HEK293T (cell line): ENCODE measurements at regions not wholly inside any gene's neighbourhood (a gene's known extent, or its start where the extent isn't known, plus 50 kb on each side); places are given as distances from the start of the nearest gene placed in this dataset.

Experiments
- ARNT ChIP-seq: fragments of 450-650 bp; IDR thresholded peaks from 2 replicates; pipeline ENCODE4 v1.6.1; 2017; ENCODE audit warnings: mild to moderate bottlenecking
- BHLHE40 ChIP-seq: fragments of 450-650 bp; IDR thresholded peaks from 2 replicates; pipeline ENCODE4 v1.6.1; 2016; ENCODE audit warnings: mild to moderate bottlenecking, moderate library complexity, borderline replicate concordance
- CTBP1 ChIP-seq: fragments of 450-650 bp; IDR thresholded peaks from 2 replicates; pipeline ENCODE4 v1.6.1; 2016; ENCODE audit warnings: borderline replicate concordance
- ELF4 ChIP-seq: fragments of 450-650 bp; IDR thresholded peaks from 2 replicates; pipeline ENCODE4 v1.6.1; 2017; ENCODE audit warnings: antibody characterized with exemption
- FOXA1 ChIP-seq: fragments of 450-650 bp; IDR thresholded peaks from 2 replicates; pipeline ENCODE4 v1.6.1; 2016; ENCODE audit warnings: mild to moderate bottlenecking
- FOXM1 ChIP-seq: fragments of 450-650 bp; IDR thresholded peaks from 2 replicates; pipeline ENCODE4 v1.6.1; 2017; ENCODE audit warnings: mild to moderate bottlenecking, borderline replicate concordance
- NFRKB ChIP-seq: fragments of 450-650 bp; IDR thresholded peaks from 2 replicates; pipeline ENCODE4 v1.6.1; 2016; ENCODE audit warnings: mild to moderate bottlenecking, moderate library complexity
- TARDBP ChIP-seq: fragments of 450-650 bp; IDR thresholded peaks from 2 replicates; pipeline ENCODE4 v1.6.1; 2016
- ZNF384 ChIP-seq: fragments of 450-650 bp; IDR thresholded peaks from 2 replicates; pipeline ENCODE4 v1.6.1; 2016

DNA sequence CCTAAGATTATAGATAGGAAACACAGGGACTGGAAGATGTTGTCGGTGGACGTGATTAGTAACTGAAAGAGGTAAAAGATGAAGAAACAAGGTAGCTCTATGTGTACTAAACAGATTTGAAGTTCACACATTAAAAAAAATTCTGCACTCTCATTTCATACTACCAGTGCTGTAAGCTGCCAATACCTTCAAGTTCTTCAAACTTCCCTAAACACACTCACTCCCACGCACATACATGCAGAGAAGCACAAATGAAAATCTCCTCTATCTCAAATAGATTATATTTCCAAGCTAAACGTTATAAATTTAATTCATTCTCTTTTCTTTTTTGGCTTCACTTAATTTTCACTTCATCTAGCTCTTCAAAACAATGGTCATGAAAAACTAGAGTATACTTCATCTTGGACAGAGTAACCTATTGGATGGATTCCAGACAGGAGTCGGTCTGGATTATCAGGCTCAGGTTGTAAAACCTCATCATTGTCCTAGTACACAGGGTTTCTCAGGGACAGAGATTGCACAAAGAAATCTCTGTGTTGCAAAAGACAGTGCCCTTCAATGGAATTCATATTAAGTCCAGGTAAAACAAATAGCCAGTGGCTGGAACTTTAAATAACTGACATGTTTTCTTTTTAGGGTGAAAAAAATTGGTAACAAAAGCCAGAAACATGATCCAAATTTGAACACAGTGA, 408.1 kb upstream of the ZNF385D start:
- TF ChIP-seq TARDBP (no peak), NFRKB (no peak), ARNT (no peak), FOXA1 (no peak), ZNF384 (no peak), BHLHE40 (no peak), FOXM1 (no peak), CTBP1 (no peak), ELF4 (no peak)
